H9 (cell line): ENCODE measurements at regions not wholly inside any gene's neighbourhood (a gene's known extent, or its start where the extent isn't known, plus 50 kb on each side); places are given as distances from the start of the nearest gene placed in this dataset.

Experiments
- DNase-seq: peaks from one replicate; pipeline ENCODE4 v3.0.0-alpha.2; 2017
- H2AFZ ChIP-seq: one replicate; pipeline ENCODE4 v1.6.1; 2013; ENCODE audit warnings: mild to moderate bottlenecking, low read length, control low read depth, moderate library complexity
- H2AK5ac ChIP-seq: 2 replicates; pipeline ENCODE4 v1.6.1; 2013; ENCODE audit warnings: low read length, control low read depth, mixed read lengths; ENCODE audit not compliant: insufficient read length
- H2BK120ac ChIP-seq: one replicate; pipeline ENCODE4 v1.6.1; 2013; ENCODE audit warnings: low read depth, mild to moderate bottlenecking, low read length, control low read depth, inconsistent platforms; ENCODE audit not compliant: poor library complexity, severe bottlenecking
- H2BK12ac ChIP-seq: 2 replicates; pipeline ENCODE4 v1.6.1; 2013; ENCODE audit warnings: low read length, control low read depth, mixed read lengths, low read depth; ENCODE audit not compliant: insufficient read length
- H2BK15ac ChIP-seq: 2 replicates; pipeline ENCODE4 v1.6.1; 2013; ENCODE audit warnings: low read depth, low read length, control low read depth
- H2BK20ac ChIP-seq: one replicate; pipeline ENCODE4 v1.6.1; 2013; ENCODE audit warnings: low read depth, mild to moderate bottlenecking, low read length, control low read depth, inconsistent platforms; ENCODE audit not compliant: poor library complexity, severe bottlenecking
- H2BK5ac ChIP-seq: 2 replicates; pipeline ENCODE4 v1.6.1; 2013; ENCODE audit warnings: low read length, control low read depth, mixed read lengths; ENCODE audit not compliant: insufficient read length
- H3K14ac ChIP-seq: 2 replicates; pipeline ENCODE4 v1.6.1; 2013; ENCODE audit warnings: low read length, control low read depth; ENCODE audit not compliant: insufficient read depth
- H3K18ac ChIP-seq: 2 replicates; pipeline ENCODE4 v1.6.1; 2013; ENCODE audit warnings: low read depth, mild to moderate bottlenecking, mixed read lengths, low read length, control low read depth; ENCODE audit not compliant: insufficient read length
- H3K23ac ChIP-seq: 2 replicates; pipeline ENCODE4 v1.6.1; 2013; ENCODE audit warnings: low read length, control low read depth, mixed read lengths, low read depth; ENCODE audit not compliant: insufficient read length
- H3K23me2 ChIP-seq: 2 replicates; pipeline ENCODE4 v1.6.1; 2013; ENCODE audit warnings: low read depth, mild to moderate bottlenecking, mixed read lengths, low read length, control low read depth; ENCODE audit not compliant: insufficient read length, poor library complexity, severe bottlenecking
- H3K27ac ChIP-seq: 2 replicates; pipeline ENCODE4 v1.5.1; 2013; ENCODE audit warnings: low read length, control low read depth, mixed read lengths, low read depth; ENCODE audit not compliant: insufficient read length
- H3K27me3 ChIP-seq: 2 replicates; pipeline ENCODE4 v1.6.1; 2013; ENCODE audit warnings: low read length, control low read depth, inconsistent platforms; ENCODE audit not compliant: insufficient read depth
- H3K4ac ChIP-seq: 2 replicates; pipeline ENCODE4 v1.6.1; 2013; ENCODE audit warnings: low read depth, mild to moderate bottlenecking, control low read depth, inconsistent platforms, low read length, moderate library complexity
- H3K4me1 ChIP-seq: 2 replicates; pipeline ENCODE4 v1.6.1; 2013; ENCODE audit warnings: low read length, control low read depth, inconsistent platforms; ENCODE audit not compliant: insufficient read depth
- H3K4me2 ChIP-seq: 2 replicates; pipeline ENCODE4 v1.6.1; 2013; ENCODE audit warnings: low read length, control low read depth, mixed read lengths; ENCODE audit not compliant: insufficient read length, insufficient read depth
- H3K56ac ChIP-seq: 2 replicates; pipeline ENCODE4 v1.6.1; 2013; ENCODE audit warnings: low read depth, mild to moderate bottlenecking, mixed read lengths, low read length, control low read depth; ENCODE audit not compliant: insufficient read length
- H3K79me1 ChIP-seq: 2 replicates; pipeline ENCODE4 v1.6.1; 2013; ENCODE audit warnings: low read depth, mild to moderate bottlenecking, moderate library complexity, low read length, control low read depth, inconsistent platforms; ENCODE audit not compliant: insufficient read depth, poor library complexity, severe bottlenecking
- H3K79me2 ChIP-seq: 2 replicates; pipeline ENCODE4 v1.6.1; 2013; ENCODE audit warnings: low read length, control low read depth, inconsistent platforms; ENCODE audit not compliant: insufficient read depth
- H3K9ac ChIP-seq: 2 replicates; pipeline ENCODE4 v1.6.1; 2013; ENCODE audit warnings: low read length, control low read depth, mixed read lengths; ENCODE audit not compliant: insufficient read length; ENCODE audit errors: extremely low read depth
- H3K9me3 ChIP-seq: one replicate; pipeline ENCODE4 v1.6.1; 2013; ENCODE audit warnings: low read depth, low read length, inconsistent platforms; ENCODE audit not compliant: control insufficient read depth
- H3T11ph ChIP-seq: one replicate; pipeline ENCODE4 v1.6.1; 2013; ENCODE audit warnings: mild to moderate bottlenecking, low read length, control low read depth, inconsistent platforms
- H4K20me1 ChIP-seq: one replicate; pipeline ENCODE4 v1.6.1; 2013; ENCODE audit not compliant: control insufficient read depth, insufficient read length, insufficient read depth
- H4K5ac ChIP-seq: 2 replicates; pipeline ENCODE4 v1.6.1; 2013; ENCODE audit warnings: low read depth, mild to moderate bottlenecking, mixed read lengths, low read length, control low read depth; ENCODE audit not compliant: insufficient read length
- H4K8ac ChIP-seq: replicated peaks from 2 replicates; pipeline ENCODE4 v1.6.1; 2013; ENCODE audit warnings: low read length, control low read depth, mixed read lengths, low read depth; ENCODE audit not compliant: insufficient read length
- H4K91ac ChIP-seq: 2 replicates; pipeline ENCODE4 v1.6.1; 2013; ENCODE audit warnings: low read depth, mild to moderate bottlenecking, moderate library complexity, mixed read lengths, low read length, control low read depth; ENCODE audit not compliant: insufficient read length
- H3K27ac Mint-ChIP-seq, 3 experiments: 2 replicates in 2 of 3; 3 replicates in 1 of 3; pipeline ENCODE4 v1.8.0; 2020 to 2021; ENCODE audit warnings: mixed read lengths in 3 of 3, mild to moderate bottlenecking in 1 of 3, moderate library complexity in 1 of 3
- H3K27me3 Mint-ChIP-seq: 2 replicates; pipeline ENCODE4 v1.8.0; 2021; ENCODE audit warnings: low read depth, mild to moderate bottlenecking, moderate library complexity, mixed read lengths
- H3K36me3 Mint-ChIP-seq, 3 experiments: 2 replicates in 2 of 3; 3 replicates in 1 of 3; pipeline ENCODE4 v1.8.0; 2020 to 2021; ENCODE audit warnings: low read depth in 3 of 3, mixed read lengths in 3 of 3; ENCODE audit not compliant: insufficient read depth in 1 of 3
- H3K4me1 Mint-ChIP-seq, 2 experiments: 2 replicates each; pipeline ENCODE4 v1.8.0; 2020; ENCODE audit warnings: mixed read lengths in 2 of 2
- H3K4me3 Mint-ChIP-seq, 2 experiments: 2 replicates in 1 of 2; 3 replicates in 1 of 2; pipeline ENCODE4 v1.8.0; 2020 to 2021; ENCODE audit warnings: mild to moderate bottlenecking in 2 of 2, mixed read lengths in 2 of 2, moderate library complexity in 1 of 2
- H3K9me3 Mint-ChIP-seq, 2 experiments: 2 replicates in 1 of 2; 3 replicates in 1 of 2; pipeline ENCODE4 v1.8.0; 2020; ENCODE audit warnings: mild to moderate bottlenecking in 2 of 2, mixed read lengths in 2 of 2, moderate library complexity in 1 of 2
- CTCF ChIP-seq: fragments of 200-600 bp; sonication (generic); conservative IDR thresholded peaks from 3 replicates; pipeline ENCODE4 v1.8.0; 2021; ENCODE audit warnings: antibody characterized with exemption, mild to moderate bottlenecking
- WGBS: extraction: QIAGEN DNeasy Blood & Tissue Kit; methylation state at CpG from one replicate; pipeline ENCODE4 v1.1.7; 2013; ENCODE audit warnings: missing lambda C conversion rate, low lambda C conversion rate, mixed read lengths; ENCODE audit not compliant: insufficient read length; ENCODE audit errors: extremely low coverage; 5-methylcytosine and 5-hydroxymethylcytosine counted together

GRCh38 chr7:41874201-41874785 lies 171.4 kb upstream of the INHBA start:
- H3K14ac ChIP-seq: no peak overlapping the region
- H3K27ac Mint-ChIP-seq: no peak overlapping the region; a peak in 1 of 7 replicates
- no peaks in the 10 kb centered on the region for H3K9me3 ChIP-seq
- H3K23me2 ChIP-seq: no peaks in the 10 kb centered on the region
- H3K4ac ChIP-seq: no peak overlapping the region
- H3K18ac ChIP-seq: no peak overlapping the region
- H4K5ac ChIP-seq: no peak overlapping the region
- H3K9me3 Mint-ChIP-seq: 0 out of 5 replicates have a peak, but pooled peaks cover 0 to 6% of the 10 kb centered on the region in 2 experiments
- no peaks in the 10 kb centered on the region for H4K20me1 ChIP-seq
- H3K36me3 Mint-ChIP-seq: no peaks in the 10 kb centered on the region
- H3K79me1 ChIP-seq: no peaks in the 10 kb centered on the region
- H3K9ac ChIP-seq: no peak overlapping the region
- H3K23ac ChIP-seq: no peak overlapping the region
- no peak overlapping the region for H2AK5ac ChIP-seq
- H2BK15ac ChIP-seq: no peak overlapping the region
- H3K56ac ChIP-seq: no peak overlapping the region
- H2BK20ac ChIP-seq: no peak overlapping the region
- no peak overlapping the region for H3K27ac ChIP-seq
- no peak overlapping the region for H2BK120ac ChIP-seq
- H3K79me2 ChIP-seq: no peaks in the 10 kb centered on the region
- no peak for TF ChIP-seq CTCF
- no peak overlapping the region for H3T11ph ChIP-seq
- no peak for DNase-seq
- no CpG with 5 or more reads among the region's 3 CpGs for WGBS
- no peak overlapping the region for H4K91ac ChIP-seq
- peaks cover 6 to 10% of the 10 kb centered on the region in 2 experiments for H3K4me1 Mint-ChIP-seq
- no peaks in the 10 kb centered on the region for H3K4me1 ChIP-seq
- no peak overlapping the region for H4K8ac ChIP-seq
- no peak overlapping the region for H2BK5ac ChIP-seq
- no peak overlapping the region for H3K4me2 ChIP-seq
- no peaks in the 10 kb centered on the region for H3K27me3 ChIP-seq
- peaks cover 5% of the 10 kb centered on the region; the same call in 1 of the 2 replicates for H3K27me3 Mint-ChIP-seq
- no peak overlapping the region for H3K4me3 Mint-ChIP-seq
- no peak overlapping the region for H2BK12ac ChIP-seq
- no peak overlapping the region for H2AFZ ChIP-seq
